GM18511 (cell line): ENCODE measurements at regions not wholly inside any gene's neighbourhood (a gene's known extent, or its start where the extent isn't known, plus 50 kb on each side); places are given as distances from the start of the nearest gene placed in this dataset.

Source experiments
- ATAC-seq: cut with Tn5 transposase; IDR thresholded peaks from one replicate; pipeline ENCODE4 v1.9.1; 2021; ENCODE audit warnings: mild to moderate bottlenecking, moderate library complexity; ENCODE audit not compliant: unreplicated experiment

- ATAC-seq: no peak
These were observed 641.2 kb downstream of the CDH26 start for GRCh38 chr20:60599381-60599780.

- ATAC-seq: no peak
These were observed 641.8 kb downstream of the CDH26 start for GRCh38 chr20:60600036-60600435.

GRCh38 chr20:60624066-60624465 is 628.0 kb upstream of the CDH4 start:
- ATAC-seq: no peak

GRCh38 chr20:60627751-60628565 is 624.1 kb upstream of the CDH4 start:
- ATAC-seq: no peak

GRCh38 chr20:60628749-60629148 is 623.3 kb upstream of the CDH4 start:
- ATAC-seq: no peak

- no peak for ATAC-seq
These were observed 622.9 kb upstream of the CDH4 start for GRCh38 chr20:60629206-60629605.

GRCh38 chr20:60630609-60631008 is 621.5 kb upstream of the CDH4 start:
- ATAC-seq: no peak

GRCh38 chr20:60631585-60632287 is 620.3 kb upstream of the CDH4 start:
- no peak for ATAC-seq

GRCh38 chr20:60632391-60633262 is 619.4 kb upstream of the CDH4 start:
- no peak for ATAC-seq

GRCh38 chr20:60634491-60635172 is 617.4 kb upstream of the CDH4 start:
- ATAC-seq: no peak

GRCh38 chr20:60636417-60636816 is 615.6 kb upstream of the CDH4 start:
- no peak for ATAC-seq

GRCh38 chr20:60637801-60638200 is 614.3 kb upstream of the CDH4 start:
- ATAC-seq: no peak

GRCh38 chr20:60638430-60639098 is 613.5 kb upstream of the CDH4 start:
- no peak for ATAC-seq

GRCh38 chr20:60641879-60642447 is 610.1 kb upstream of the CDH4 start:
- ATAC-seq: no peak

GRCh38 chr20:60642541-60642940 is 609.5 kb upstream of the CDH4 start:
- no peak for ATAC-seq

GRCh38 chr20:60648556-60648955 is 603.5 kb upstream of the CDH4 start:
- no peak for ATAC-seq

- no peak for ATAC-seq
These were observed 602.5 kb upstream of the CDH4 start for GRCh38 chr20:60649541-60649940.

- no peak for ATAC-seq
These were observed 602.0 kb upstream of the CDH4 start for GRCh38 chr20:60650087-60650486.

GRCh38 chr20:60652046-60652445 is 600.0 kb upstream of the CDH4 start:
- ATAC-seq: no peak

GRCh38 chr20:60652615-60653014 is 599.4 kb upstream of the CDH4 start:
- no peak for ATAC-seq
